GM23338 (cell line): ENCODE measurements at regions not wholly inside any gene's neighbourhood (a gene's known extent, or its start where the extent isn't known, plus 50 kb on each side); places are given as distances from the start of the nearest gene placed in this dataset.

ENCODE experiments used
- ATAC-seq: fragments of 200-7000 bp; cut with Tn5 transposase; 3 replicates; pipeline ENCODE4 v1.9.1; 2020
- DNase-seq: peaks from one replicate; pipeline ENCODE4 v3.0.0-alpha.2; 2015; ENCODE audit warnings: low spot score
- H2AFZ ChIP-seq: fragments of 200-600 bp; sonication (generic); 2 replicates; pipeline ENCODE4 v1.8.0; 2016; ENCODE audit warnings: antibody characterized with exemption, mild to moderate bottlenecking, moderate library complexity
- H3F3A ChIP-seq: fragments of 200-600 bp; sonication (generic); replicated peaks from 2 replicates; pipeline ENCODE4 v1.8.0; 2017; ENCODE audit warnings: antibody characterized with exemption, mixed run types, low read depth
- H3K27ac ChIP-seq: fragments of 200-600 bp; sonication (generic); 2 replicates; pipeline ENCODE4 v1.6.1; 2016; ENCODE audit warnings: low read depth
- H3K27me3 ChIP-seq: fragments of 200-600 bp; sonication (generic); 2 replicates; pipeline ENCODE4 v1.8.0; 2016; ENCODE audit warnings: mild to moderate bottlenecking, mixed run types, moderate library complexity; ENCODE audit not compliant: insufficient read depth
- H3K36me3 ChIP-seq: fragments of 200-600 bp; sonication (generic); 2 replicates; pipeline ENCODE4 v1.8.0; 2016; ENCODE audit warnings: mild to moderate bottlenecking; ENCODE audit not compliant: insufficient read depth
- H3K4me1 ChIP-seq: fragments of 200-600 bp; sonication (generic); 2 replicates; pipeline ENCODE4 v1.8.0; 2016; ENCODE audit warnings: mild to moderate bottlenecking, moderate library complexity; ENCODE audit not compliant: insufficient read depth
- H3K4me2 ChIP-seq: fragments of 200-600 bp; sonication (generic); 2 replicates; pipeline ENCODE4 v1.7.1; 2017; ENCODE audit warnings: mixed run types
- H3K4me3 ChIP-seq: fragments of 200-600 bp; sonication (generic); 2 replicates; pipeline ENCODE4 v1.6.1; 2016; ENCODE audit warnings: mixed run types
- H3K79me2 ChIP-seq: fragments of 200-600 bp; sonication (generic); replicated peaks from 2 replicates; pipeline ENCODE4 v1.8.0; 2017; ENCODE audit warnings: mild to moderate bottlenecking; ENCODE audit not compliant: insufficient read depth
- H3K9me2 ChIP-seq: fragments of 200-600 bp; sonication (generic); 2 replicates; pipeline ENCODE4 v1.8.0; 2017; ENCODE audit not compliant: insufficient read depth
- H4K20me1 ChIP-seq: fragments of 200-600 bp; sonication (generic); replicated peaks from 2 replicates; pipeline ENCODE4 v1.8.0; 2017; ENCODE audit warnings: mild to moderate bottlenecking; ENCODE audit not compliant: insufficient read depth
- H3K27ac Mint-ChIP-seq: 2 replicates; pipeline ENCODE4 v1.8.0; 2020; ENCODE audit warnings: inconsistent platforms, mild to moderate bottlenecking, moderate library complexity, mixed read lengths
- H3K27me3 Mint-ChIP-seq: 3 replicates; pipeline ENCODE4 v1.8.0; 2022; ENCODE audit warnings: low read depth, mild to moderate bottlenecking, moderate library complexity, mixed read lengths, inconsistent platforms; ENCODE audit not compliant: insufficient read depth, poor library complexity
- H3K36me3 Mint-ChIP-seq: 3 replicates; pipeline ENCODE4 v1.8.0; 2021; ENCODE audit warnings: low read depth, mild to moderate bottlenecking, inconsistent platforms, moderate library complexity, mixed read lengths
- H3K4me1 Mint-ChIP-seq: 3 replicates; pipeline ENCODE4 v1.8.0; 2020; ENCODE audit warnings: mild to moderate bottlenecking, inconsistent platforms, mixed read lengths
- H3K4me3 Mint-ChIP-seq: 3 replicates; pipeline ENCODE4 v1.8.0; 2021; ENCODE audit warnings: moderate library complexity, mild to moderate bottlenecking, inconsistent platforms, mixed read lengths
- H3K9me3 Mint-ChIP-seq: 3 replicates; pipeline ENCODE4 v1.8.0; 2020; ENCODE audit warnings: moderate library complexity, mild to moderate bottlenecking, inconsistent platforms, mixed read lengths
- CREB1 ChIP-seq: fragments of 250-450 bp; sonication (Bioruptor Pico); IDR thresholded peaks from 2 replicates; pipeline ENCODE4 v1.5.0; 2020; ENCODE audit warnings: low read depth, mild to moderate bottlenecking, moderate library complexity
- CTCF ChIP-seq, 2 experiments: fragments of 200-600 bp in 1 of 2; sonication (generic) in 1 of 2; conservative IDR thresholded peaks; 2 replicates each; pipeline versions ENCODE4 v1.5.1 to v1.6.1; 2016 to 2017; ENCODE audit warnings: antibody characterized with exemption in 2 of 2, low read depth in 2 of 2, mild to moderate bottlenecking in 2 of 2, moderate library complexity in 1 of 2
- ETS1 ChIP-seq: IDR thresholded peaks from 2 replicates; pipeline ENCODE4 v1.6.1; 2016; ENCODE audit warnings: antibody characterized with exemption
- EZH2 ChIP-seq: fragments of 200-600 bp; sonication (generic); IDR thresholded peaks from one replicate; pipeline ENCODE4 v1.8.0; 2017; ENCODE audit warnings: antibody characterized with exemption, mild to moderate bottlenecking, low read depth; ENCODE audit not compliant: unreplicated experiment
- JUNB ChIP-seq: IDR thresholded peaks from one replicate; pipeline ENCODE4 v1.6.1; 2016; ENCODE audit warnings: antibody characterized with exemption; ENCODE audit not compliant: unreplicated experiment
- NANOG ChIP-seq: IDR thresholded peaks from 2 replicates; pipeline ENCODE4 v1.6.1; 2016; ENCODE audit warnings: antibody characterized with exemption, borderline replicate concordance
- POLR2AphosphoS5 ChIP-seq: IDR thresholded peaks from 2 replicates; pipeline ENCODE4 v1.6.1; 2016; ENCODE audit warnings: antibody characterized with exemption, low read depth
- REST ChIP-seq: IDR thresholded peaks from one replicate; pipeline ENCODE4 v1.6.1; 2018; ENCODE audit warnings: antibody characterized with exemption; ENCODE audit not compliant: unreplicated experiment
- STAT1 ChIP-seq: IDR thresholded peaks from one replicate; pipeline ENCODE4 v1.6.1; 2016; ENCODE audit warnings: antibody characterized with exemption; ENCODE audit not compliant: unreplicated experiment
- ZNF331 ChIP-seq: fragments of 250-450 bp; sonication (Bioruptor Pico); IDR thresholded peaks from 2 replicates; pipeline ENCODE4 v1.5.0; 2020; ENCODE audit warnings: low read depth, mild to moderate bottlenecking, moderate library complexity
- TF ChIP-seq, protein P1 (sequence below): fragments of 250-450 bp; sonication (Bioruptor Pico); IDR thresholded peaks from 2 replicates; pipeline ENCODE4 v1.5.0; 2020; ENCODE audit warnings: mild to moderate bottlenecking, moderate library complexity

DNA sequence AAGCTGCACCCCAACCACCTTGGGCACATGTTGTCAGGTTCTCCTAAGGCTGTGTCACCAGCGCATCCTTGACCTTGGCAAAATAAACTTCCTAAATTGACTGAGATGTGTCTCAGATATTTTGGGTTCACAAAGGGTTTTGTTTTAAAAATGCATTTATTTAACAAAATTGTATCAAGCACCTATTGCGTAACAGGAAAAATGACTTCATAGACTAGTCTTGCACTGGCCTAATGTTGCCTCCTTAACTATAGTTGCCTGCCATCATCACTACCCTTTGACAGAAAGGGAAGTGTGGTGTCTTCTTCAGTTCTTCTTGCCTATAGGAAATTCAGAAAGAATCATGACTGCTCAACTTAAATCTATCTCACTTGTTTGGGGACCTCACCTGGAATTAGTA is 374.2 kb downstream of the SH2D1A start:
- DNase-seq: no peak

GRCh38 chrX:124725502-124725901 is 379.1 kb downstream of the SH2D1A start:
- Histone ChIP-seq H3K79me2 (no peaks in the 10 kb centered on the region), H3K27me3 (no peaks in the 10 kb centered on the region), H3K4me3 (no peak overlapping the region), H3F3A (no peaks in the 10 kb centered on the region), H3K4me1 (no peaks in the 10 kb centered on the region), H2AFZ (no peak overlapping the region), H3K4me2 (no peak overlapping the region), H3K9me2 (no peaks in the 10 kb centered on the region), H4K20me1 (no peaks in the 10 kb centered on the region), H3K27ac (no peak overlapping the region), H3K36me3 (no peaks in the 10 kb centered on the region)
- Mint-ChIP-seq H3K27me3 (no peaks in the 10 kb centered on the region), H3K27ac (no peak overlapping the region), H3K36me3 (no peaks in the 10 kb centered on the region), H3K9me3 (no peaks in the 10 kb centered on the region), H3K4me1 (peaks cover 7% of the 10 kb centered on the region; the same call in 2 of the 3 replicates), H3K4me3 (no peak overlapping the region)
- ATAC-seq: no peak
- DNase-seq: no peak
- TF ChIP-seq POLR2AphosphoS5 (no peak), CTCF (conservative IDR thresholded peaks at IDR 0.05; ENCODE audit: low read depth in 2 of 2) (no peak), STAT1 (no peak), REST (no peak), NANOG (no peak), JUNB (no peak), ZNF331 (CRISPR knock-in tag) (no peak), EZH2 (no peak), ETS1 (no peak)
- TF ChIP-seq, protein P1, sequence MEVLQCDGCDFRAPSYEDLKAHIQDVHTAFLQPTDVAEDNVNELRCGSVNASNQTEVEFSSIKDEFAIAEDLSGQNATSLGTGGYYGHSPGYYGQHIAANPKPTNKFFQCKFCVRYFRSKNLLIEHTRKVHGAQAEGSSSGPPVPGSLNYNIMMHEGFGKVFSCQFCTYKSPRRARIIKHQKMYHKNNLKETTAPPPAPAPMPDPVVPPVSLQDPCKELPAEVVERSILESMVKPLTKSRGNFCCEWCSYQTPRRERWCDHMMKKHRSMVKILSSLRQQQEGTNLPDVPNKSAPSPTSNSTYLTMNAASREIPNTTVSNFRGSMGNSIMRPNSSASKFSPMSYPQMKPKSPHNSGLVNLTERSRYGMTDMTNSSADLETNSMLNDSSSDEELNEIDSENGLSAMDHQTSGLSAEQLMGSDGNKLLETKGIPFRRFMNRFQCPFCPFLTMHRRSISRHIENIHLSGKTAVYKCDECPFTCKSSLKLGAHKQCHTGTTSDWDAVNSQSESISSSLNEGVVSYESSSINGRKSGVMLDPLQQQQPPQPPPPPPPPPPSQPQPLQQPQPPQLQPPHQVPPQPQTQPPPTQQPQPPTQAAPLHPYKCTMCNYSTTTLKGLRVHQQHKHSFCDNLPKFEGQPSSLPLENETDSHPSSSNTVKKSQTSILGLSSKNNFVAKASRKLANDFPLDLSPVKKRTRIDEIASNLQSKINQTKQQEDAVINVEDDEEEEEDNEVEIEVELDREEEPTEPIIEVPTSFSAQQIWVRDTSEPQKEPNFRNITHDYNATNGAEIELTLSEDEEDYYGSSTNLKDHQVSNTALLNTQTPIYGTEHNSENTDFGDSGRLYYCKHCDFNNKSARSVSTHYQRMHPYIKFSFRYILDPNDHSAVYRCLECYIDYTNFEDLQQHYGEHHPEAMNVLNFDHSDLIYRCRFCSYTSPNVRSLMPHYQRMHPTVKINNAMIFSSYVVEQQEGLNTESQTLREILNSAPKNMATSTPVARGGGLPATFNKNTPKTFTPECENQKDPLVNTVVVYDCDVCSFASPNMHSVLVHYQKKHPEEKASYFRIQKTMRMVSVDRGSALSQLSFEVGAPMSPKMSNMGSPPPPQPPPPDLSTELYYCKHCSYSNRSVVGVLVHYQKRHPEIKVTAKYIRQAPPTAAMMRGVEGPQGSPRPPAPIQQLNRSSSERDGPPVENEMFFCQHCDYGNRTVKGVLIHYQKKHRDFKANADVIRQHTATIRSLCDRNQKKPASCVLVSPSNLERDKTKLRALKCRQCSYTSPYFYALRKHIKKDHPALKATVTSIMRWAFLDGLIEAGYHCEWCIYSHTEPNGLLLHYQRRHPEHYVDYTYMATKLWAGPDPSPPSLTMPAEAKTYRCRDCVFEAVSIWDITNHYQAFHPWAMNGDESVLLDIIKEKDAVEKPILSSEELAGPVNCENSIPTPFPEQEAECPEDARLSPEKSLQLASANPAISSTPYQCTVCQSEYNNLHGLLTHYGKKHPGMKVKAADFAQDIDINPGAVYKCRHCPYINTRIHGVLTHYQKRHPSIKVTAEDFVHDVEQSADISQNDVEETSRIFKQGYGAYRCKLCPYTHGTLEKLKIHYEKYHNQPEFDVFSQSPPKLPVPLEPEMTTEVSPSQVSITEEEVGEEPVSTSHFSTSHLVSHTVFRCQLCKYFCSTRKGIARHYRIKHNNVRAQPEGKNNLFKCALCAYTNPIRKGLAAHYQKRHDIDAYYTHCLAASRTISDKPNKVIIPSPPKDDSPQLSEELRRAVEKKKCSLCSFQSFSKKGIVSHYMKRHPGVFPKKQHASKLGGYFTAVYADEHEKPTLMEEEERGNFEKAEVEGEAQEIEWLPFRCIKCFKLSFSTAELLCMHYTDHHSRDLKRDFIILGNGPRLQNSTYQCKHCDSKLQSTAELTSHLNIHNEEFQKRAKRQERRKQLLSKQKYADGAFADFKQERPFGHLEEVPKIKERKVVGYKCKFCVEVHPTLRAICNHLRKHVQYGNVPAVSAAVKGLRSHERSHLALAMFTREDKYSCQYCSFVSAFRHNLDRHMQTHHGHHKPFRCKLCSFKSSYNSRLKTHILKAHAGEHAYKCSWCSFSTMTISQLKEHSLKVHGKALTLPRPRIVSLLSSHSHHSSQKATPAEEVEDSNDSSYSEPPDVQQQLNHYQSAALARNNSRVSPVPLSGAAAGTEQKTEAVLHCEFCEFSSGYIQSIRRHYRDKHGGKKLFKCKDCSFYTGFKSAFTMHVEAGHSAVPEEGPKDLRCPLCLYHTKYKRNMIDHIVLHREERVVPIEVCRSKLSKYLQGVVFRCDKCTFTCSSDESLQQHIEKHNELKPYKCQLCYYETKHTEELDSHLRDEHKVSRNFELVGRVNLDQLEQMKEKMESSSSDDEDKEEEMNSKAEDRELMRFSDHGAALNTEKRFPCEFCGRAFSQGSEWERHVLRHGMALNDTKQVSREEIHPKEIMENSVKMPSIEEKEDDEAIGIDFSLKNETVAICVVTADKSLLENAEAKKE (CRISPR knock-in tag): no peak

More for the DNA sequence above, 374.2 kb downstream of the SH2D1A start:
- Mint-ChIP-seq H3K9me3 (no peaks in the 10 kb centered on the region), H3K27ac (no peak overlapping the region), H3K36me3 (no peaks in the 10 kb centered on the region), H3K4me1 (no peaks in the 10 kb centered on the region), H3K27me3 (no peaks in the 10 kb centered on the region), H3K4me3 (no peak overlapping the region)
- Histone ChIP-seq H4K20me1 (no peaks in the 10 kb centered on the region), H3K27me3 (no peaks in the 10 kb centered on the region), H3F3A (no peaks in the 10 kb centered on the region), H2AFZ (no peak overlapping the region), H3K4me1 (no peaks in the 10 kb centered on the region), H3K9me2 (no peaks in the 10 kb centered on the region), H3K36me3 (no peaks in the 10 kb centered on the region), H3K27ac (no peak overlapping the region), H3K79me2 (no peaks in the 10 kb centered on the region), H3K4me2 (no peak overlapping the region), H3K4me3 (no peak overlapping the region)
- no peak for TF ChIP-seq CREB1 (CRISPR knock-in tag)
- TF ChIP-seq POLR2AphosphoS5: no peak
- ATAC-seq: no peak
